Retinal pigment epithelial cell (primary cell): ENCODE measurements at regions not wholly inside any gene's neighbourhood (a gene's known extent, or its start where the extent isn't known, plus 50 kb on each side); places are given as distances from the start of the nearest gene placed in this dataset.

Experiments
- DNase-seq: peaks from one replicate; pipeline ENCODE4 v3.0.0-alpha.2; 2010; ENCODE audit warnings: low read depth
- H3K4me3 ChIP-seq: 2 replicates; pipeline ENCODE4 v1.5.1; 2011; ENCODE audit warnings: mild to moderate bottlenecking, low read length, control low read depth, moderate library complexity
- TF ChIP-seq, protein P1 (sequence below): conservative IDR thresholded peaks from 2 replicates; pipeline ENCODE4 v1.5.1; 2011; ENCODE audit warnings: low read depth, low read length, control low read depth, inconsistent platforms

DNA sequence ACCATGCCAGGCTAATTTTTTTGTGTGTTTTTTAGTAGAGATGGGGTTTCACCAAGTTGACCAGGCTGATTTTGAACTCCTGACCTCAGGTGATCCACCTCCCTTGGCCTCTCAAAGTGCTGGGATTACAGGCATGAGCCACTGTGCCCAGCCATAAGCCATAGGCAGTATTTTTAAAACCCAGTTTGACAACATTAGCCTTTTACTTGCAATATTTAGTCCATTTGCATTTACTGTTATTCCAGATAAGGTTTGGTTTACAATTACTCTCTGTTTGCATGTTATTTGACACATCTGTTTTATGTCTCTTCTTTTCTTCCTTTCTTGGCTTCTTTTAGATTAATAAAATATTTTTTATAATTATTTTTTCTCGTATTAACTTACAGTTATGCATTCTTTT is 83.6 kb upstream of the EPHB3 start:
- no peak overlapping the region for H3K4me3 ChIP-seq
- TF ChIP-seq, protein P1, sequence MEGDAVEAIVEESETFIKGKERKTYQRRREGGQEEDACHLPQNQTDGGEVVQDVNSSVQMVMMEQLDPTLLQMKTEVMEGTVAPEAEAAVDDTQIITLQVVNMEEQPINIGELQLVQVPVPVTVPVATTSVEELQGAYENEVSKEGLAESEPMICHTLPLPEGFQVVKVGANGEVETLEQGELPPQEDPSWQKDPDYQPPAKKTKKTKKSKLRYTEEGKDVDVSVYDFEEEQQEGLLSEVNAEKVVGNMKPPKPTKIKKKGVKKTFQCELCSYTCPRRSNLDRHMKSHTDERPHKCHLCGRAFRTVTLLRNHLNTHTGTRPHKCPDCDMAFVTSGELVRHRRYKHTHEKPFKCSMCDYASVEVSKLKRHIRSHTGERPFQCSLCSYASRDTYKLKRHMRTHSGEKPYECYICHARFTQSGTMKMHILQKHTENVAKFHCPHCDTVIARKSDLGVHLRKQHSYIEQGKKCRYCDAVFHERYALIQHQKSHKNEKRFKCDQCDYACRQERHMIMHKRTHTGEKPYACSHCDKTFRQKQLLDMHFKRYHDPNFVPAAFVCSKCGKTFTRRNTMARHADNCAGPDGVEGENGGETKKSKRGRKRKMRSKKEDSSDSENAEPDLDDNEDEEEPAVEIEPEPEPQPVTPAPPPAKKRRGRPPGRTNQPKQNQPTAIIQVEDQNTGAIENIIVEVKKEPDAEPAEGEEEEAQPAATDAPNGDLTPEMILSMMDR, result no peak
- DNase-seq, result no peak

DNA sequence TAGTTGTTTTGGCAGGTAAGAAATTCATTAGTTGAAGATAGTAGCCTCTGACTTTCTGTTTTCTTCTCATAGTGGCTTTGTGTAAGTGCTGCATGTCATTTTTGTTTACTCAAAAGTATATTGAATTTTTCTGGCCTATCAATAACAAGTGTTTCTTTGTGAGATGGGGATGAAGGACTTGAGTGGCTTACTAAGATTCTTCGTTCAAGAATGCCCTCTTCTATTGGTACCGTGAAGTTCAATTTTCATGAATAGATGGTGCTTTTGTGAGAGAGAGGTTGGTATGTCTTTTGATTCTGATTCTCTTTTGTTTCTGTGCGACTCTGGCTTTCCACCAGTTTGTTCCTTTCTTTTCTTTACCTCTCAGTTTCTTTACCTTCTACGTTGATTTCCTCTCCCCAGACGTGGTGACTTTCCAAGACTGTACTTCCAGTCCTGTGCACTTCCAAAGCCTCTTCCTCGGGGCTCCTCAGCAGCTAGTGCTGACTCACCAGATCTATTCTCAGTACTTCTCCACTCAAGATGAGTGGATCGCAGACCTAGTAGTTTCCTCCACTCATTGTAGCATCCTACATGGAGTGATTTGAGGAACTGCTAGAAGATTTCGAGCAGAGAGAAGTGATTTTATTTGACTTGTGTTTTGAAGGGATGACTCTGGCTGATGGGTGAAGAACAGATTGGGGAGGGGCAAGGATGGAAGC is 82.0 kb upstream of the EPHB3 start:
- no peak overlapping the region for H3K4me3 ChIP-seq
- TF ChIP-seq, protein P1, result no peak
- DNase-seq, result no peak

DNA sequence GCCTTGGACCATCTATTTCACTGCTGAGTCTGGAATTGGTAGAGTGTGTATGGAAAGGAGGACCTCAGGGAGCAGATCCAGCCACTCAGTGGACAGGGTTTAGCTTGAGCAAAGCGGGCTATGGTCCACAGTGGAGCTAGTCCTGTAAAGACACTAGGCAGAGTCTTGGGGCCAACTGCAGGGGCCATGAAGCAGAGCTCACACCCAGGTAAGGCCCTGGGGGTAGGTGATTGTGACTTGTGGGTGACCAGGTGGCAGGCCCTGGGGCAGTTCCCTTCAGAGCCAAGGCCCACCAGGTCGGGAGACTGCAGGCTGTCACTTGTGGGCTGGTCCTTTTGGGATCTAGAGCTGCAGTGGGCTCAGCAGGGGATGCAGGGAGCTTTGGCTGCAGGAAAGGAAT is 80.8 kb upstream of the EPHB3 start:
- DNase-seq, result no peak
- TF ChIP-seq, protein P1, result no peak
- no peak overlapping the region for H3K4me3 ChIP-seq

DNA sequence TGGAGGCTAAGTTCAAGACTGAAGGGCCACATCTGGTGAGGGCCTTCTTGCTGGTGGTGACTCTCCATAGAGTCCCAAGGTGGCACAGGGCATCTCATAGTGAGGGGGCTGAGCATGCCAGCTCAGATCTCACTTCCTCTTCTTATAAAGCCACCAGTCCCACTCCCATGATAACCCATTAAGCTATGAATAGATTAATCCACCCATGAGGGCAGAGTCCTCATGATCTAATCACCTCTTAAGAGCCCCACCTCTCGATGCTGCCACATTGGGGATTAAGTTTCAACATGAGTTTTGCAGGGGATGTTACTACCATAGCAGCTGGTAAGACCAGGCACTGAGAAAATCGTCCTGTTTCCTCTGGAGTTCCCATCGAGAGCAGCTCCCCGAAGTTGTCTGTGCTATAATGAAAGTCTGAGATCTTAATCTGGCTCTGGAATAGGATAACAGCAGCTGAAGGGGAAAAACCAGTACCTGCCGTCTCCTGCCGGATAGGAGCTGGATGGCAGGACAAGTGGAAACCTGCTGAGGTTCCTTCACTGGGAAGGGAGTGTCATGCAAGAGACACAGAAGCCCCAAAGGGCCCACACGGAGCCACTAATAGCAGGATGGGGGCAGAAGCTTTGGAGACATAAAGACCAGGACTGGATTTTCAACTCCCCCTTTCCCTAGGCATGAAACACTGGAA is 79.5 kb upstream of the EPHB3 start:
- no peak overlapping the region for H3K4me3 ChIP-seq
- no peak for DNase-seq
- TF ChIP-seq, protein P1, result no peak

DNA sequence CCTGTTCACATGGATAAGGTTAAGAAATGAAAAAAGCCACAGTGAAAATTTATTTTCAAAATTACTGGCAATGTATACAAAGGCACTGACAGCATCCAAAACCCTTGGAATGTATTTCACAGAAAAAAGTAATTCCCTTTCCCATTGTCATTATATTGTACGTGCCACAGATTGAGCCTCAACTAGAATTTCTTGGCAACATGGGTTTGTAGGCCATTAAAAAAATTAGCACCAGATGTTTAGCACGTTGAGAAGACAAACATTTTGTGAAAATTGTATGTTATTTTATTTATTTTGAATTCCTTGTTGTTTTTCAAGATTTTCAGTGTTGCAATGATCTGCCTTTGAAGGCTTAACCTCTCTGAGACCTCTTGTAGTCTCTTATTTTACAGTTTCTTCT is 76.3 kb upstream of the EPHB3 start:
- no peak overlapping the region for H3K4me3 ChIP-seq
- TF ChIP-seq, protein P1, result no peak
- no peak for DNase-seq

DNA sequence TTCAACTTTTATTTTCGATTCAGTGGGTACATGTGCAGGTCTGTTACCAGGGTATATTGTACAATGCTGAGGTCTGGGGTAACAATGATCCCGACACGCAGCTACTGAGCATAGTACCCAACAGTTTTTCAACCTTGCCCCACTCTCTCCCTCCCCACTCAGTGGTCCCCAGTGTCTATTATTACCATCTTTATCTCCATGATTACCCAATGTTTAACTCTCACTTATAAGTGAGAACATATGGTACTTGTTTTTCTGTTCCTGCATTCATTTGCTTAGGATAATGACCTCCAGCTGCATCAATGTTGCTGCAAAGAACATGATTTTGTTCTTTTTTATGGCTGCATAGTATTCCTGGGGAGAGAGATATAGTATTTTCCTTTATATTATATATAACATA is 75.7 kb upstream of the EPHB3 start:
- no peak overlapping the region for H3K4me3 ChIP-seq
- DNase-seq, result no peak
- TF ChIP-seq, protein P1, result no peak

DNA sequence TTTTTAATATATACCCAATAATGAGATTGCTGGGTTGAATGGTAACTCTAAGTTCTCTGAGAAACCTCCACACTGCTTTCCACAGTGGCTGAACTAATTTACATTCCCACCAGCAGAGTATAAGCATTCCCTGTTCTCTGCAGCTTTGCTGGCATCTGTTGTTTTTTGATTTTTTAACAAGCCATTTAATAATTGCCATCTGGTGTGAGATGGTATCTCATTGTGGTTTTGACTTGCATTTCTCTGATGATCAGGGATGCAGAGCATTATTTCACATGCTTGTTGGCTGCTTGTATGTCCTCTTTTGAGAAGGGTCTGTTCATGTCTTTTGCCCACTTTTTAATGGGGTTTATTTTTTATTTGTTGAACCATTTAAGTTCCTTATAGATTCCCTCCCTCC is 75.0 kb upstream of the EPHB3 start:
- TF ChIP-seq, protein P1, result no peak
- H3K4me3 ChIP-seq, result no peak overlapping the region
- DNase-seq, result no peak
